Neural crest cell (in vitro differentiated cells): ENCODE measurements at regions not wholly inside any gene's neighbourhood (a gene's known extent, or its start where the extent isn't known, plus 50 kb on each side); places are given as distances from the start of the nearest gene placed in this dataset.

Source experiments
- DNase-seq: peaks from one replicate; pipeline ENCODE4 v3.0.0; 2021; ENCODE audit warnings: low read depth, mixed read lengths, low spot score
- H3K27ac Mint-ChIP-seq: one replicate; pipeline ENCODE4 v1.8.0; 2021; ENCODE audit warnings: mild to moderate bottlenecking, mixed read lengths; ENCODE audit not compliant: unreplicated experiment
- H3K27me3 Mint-ChIP-seq: 2 replicates; pipeline ENCODE4 v1.8.0; 2021; ENCODE audit warnings: low read depth, mild to moderate bottlenecking, mixed read lengths
- H3K36me3 Mint-ChIP-seq: 2 replicates; pipeline ENCODE4 v1.8.0; 2021; ENCODE audit warnings: low read depth, mild to moderate bottlenecking, mixed read lengths
- H3K4me1 Mint-ChIP-seq: 2 replicates; pipeline ENCODE4 v1.8.0; 2021; ENCODE audit warnings: mixed read lengths
- H3K4me3 Mint-ChIP-seq: one replicate; pipeline ENCODE4 v1.8.0; 2021; ENCODE audit warnings: mild to moderate bottlenecking, mixed read lengths
- H3K9me3 Mint-ChIP-seq: 2 replicates; pipeline ENCODE4 v1.8.0; 2021; ENCODE audit warnings: mixed read lengths
- CTCF ChIP-seq: fragments of 200-600 bp; sonication (generic); conservative IDR thresholded peaks from 2 replicates; pipeline ENCODE4 v1.5.0; 2021; ENCODE audit warnings: antibody characterized with exemption, mild to moderate bottlenecking

- TF ChIP-seq CTCF: peak; percentile 48
- Mint-ChIP-seq H3K9me3 (peaks cover 9% of the 10 kb centered on the region), H3K36me3 (no peaks in the 10 kb centered on the region), H3K4me3 (no peak overlapping the region), H3K27me3 (no peaks in the 10 kb centered on the region), H3K27ac (no peak overlapping the region), H3K4me1 (peaks cover 5% of the 10 kb centered on the region)
- DNase-seq: no peak
These were observed 120.5 kb upstream of the POU3F3 start for GRCh38 chr2:104733226-104733943.

GRCh38 chr2:104734937-104735586 lies 118.9 kb upstream of the POU3F3 start:
- Mint-ChIP-seq H3K4me3 (no peak overlapping the region), H3K36me3 (no peaks in the 10 kb centered on the region), H3K27me3 (no peaks in the 10 kb centered on the region), H3K27ac (no peak overlapping the region), H3K4me1 (peaks cover 5% of the 10 kb centered on the region), H3K9me3 (peaks cover 7% of the 10 kb centered on the region)
- no peak for DNase-seq
- TF ChIP-seq CTCF: no peak

- no peak for DNase-seq
- no peaks in the 10 kb centered on the region for H3K36me3 Mint-ChIP-seq
- peaks cover 5% of the 10 kb centered on the region for H3K4me1 Mint-ChIP-seq
- H3K27me3 Mint-ChIP-seq: peaks cover 1% of the 10 kb centered on the region
- peak overlapping the region; percentile 12 for H3K27ac Mint-ChIP-seq
- no peak overlapping the region for H3K4me3 Mint-ChIP-seq
- peaks cover 4% of the 10 kb centered on the region for H3K9me3 Mint-ChIP-seq
- no peak for TF ChIP-seq CTCF
These were observed 117.9 kb upstream of the POU3F3 start for GRCh38 chr2:104736026-104736425.

- Mint-ChIP-seq H3K9me3 (no peaks in the 10 kb centered on the region), H3K36me3 (no peaks in the 10 kb centered on the region), H3K4me3 (no peak overlapping the region), H3K4me1 (no peaks in the 10 kb centered on the region), H3K27me3 (peaks cover 13% of the 10 kb centered on the region), H3K27ac (no peak overlapping the region)
- DNase-seq: no peak
- no peak for TF ChIP-seq CTCF
These were observed 112.1 kb upstream of the POU3F3 start for GRCh38 chr2:104741860-104742259.

GRCh38 chr2:104744537-104744936 lies 109.4 kb upstream of the POU3F3 start:
- no peaks in the 10 kb centered on the region for H3K9me3 Mint-ChIP-seq
- no peak overlapping the region for H3K4me3 Mint-ChIP-seq
- peaks cover 8% of the 10 kb centered on the region for H3K4me1 Mint-ChIP-seq
- TF ChIP-seq CTCF: no peak
- H3K36me3 Mint-ChIP-seq: no peaks in the 10 kb centered on the region
- DNase-seq: no peak
- peaks cover 13% of the 10 kb centered on the region for H3K27me3 Mint-ChIP-seq
- no peak overlapping the region for H3K27ac Mint-ChIP-seq
